ENCODE measurements at regions not wholly inside any gene's neighbourhood (a gene's known extent, or its start where the extent isn't known, plus 50 kb on each side); places are given as distances from the start of the nearest gene placed in this dataset.

DNA sequence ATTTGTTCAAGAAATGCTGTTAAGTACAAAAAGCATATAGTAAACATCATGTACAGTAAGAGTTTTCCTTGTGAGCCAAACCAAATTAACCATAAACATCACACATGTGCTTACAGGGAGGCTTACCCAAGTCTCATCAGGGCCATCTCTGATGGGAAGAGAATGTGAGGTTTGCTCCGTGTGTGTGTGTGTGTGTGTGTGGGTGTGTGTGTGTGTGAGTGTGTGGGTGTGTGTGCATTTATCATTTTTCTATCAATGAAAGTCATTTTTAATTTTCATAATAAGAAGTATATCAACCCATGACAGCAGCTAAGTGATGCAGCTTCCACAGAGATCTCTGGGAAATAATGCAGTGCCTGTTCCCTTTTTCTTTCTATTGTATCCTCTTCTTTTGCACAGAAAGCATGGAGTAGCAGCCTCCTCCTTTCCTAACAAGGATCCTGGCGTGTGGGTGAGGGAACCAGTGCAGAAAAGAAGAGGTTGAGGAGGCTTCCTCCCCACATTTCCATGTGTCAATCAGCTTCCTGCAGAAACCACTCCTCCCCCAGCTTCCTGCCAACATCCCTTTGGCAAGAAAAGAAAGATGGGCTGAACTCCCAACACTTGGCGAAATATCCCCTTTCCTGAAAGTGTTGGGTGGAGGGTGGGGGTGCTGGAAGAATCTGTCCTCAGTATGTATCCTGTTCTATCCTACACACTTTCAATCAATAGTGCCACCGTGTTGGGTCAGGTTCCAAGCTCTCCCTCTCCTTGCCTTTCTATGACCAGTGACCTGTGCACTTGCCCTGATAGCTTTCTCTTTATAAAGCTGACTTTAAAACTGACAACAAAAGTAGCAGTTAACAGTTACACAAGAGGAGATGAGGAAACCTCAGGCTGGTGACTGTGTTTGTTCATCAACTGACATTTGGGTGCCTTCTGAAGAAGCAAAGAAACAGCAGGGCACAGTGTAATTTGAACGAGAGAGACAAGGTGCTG, 251.8 kb upstream of the CITED2 start:
- DNase-seq: no peak

DNA sequence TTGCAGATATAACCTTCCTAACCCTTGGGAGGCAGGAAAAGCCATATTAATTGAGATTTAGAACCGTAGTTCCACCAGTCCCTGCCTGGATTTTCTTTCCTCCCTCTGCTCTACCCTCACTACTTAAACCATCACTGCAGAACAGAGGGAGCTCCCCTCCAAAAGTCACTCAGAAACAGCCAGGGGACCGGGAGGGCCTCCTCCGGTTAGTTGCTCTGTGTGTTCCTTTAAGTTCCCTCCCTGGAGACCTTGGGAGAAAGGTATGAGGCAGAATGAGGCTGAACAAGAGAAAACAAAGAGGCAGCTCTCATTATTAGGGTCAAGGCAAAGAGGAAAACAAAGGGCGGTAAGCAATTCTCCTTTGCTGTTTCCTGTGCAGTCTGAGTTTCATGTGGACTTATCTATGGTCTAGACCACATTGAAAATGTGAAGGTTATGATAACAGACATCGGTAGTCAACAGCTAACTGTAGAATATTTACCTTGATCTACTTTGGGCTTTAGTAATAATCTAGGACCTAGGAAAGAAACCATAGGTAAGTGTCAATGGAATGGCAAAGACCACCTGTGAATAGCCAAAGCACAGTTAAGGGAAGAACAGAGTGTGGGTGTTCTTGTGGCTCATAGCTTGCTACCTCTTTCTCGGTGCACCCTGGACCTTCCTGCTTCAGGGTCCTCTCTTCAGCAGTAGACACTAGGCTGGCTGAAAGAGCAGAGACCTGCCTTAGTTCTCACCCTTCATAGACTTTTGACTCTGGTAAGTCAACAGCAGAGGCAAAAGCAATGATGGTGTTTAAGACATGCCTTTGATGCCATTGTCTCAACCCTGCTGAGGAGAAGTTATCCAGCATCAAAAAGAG, 250.9 kb upstream of the CITED2 start:
- no peak for DNase-seq

DNA sequence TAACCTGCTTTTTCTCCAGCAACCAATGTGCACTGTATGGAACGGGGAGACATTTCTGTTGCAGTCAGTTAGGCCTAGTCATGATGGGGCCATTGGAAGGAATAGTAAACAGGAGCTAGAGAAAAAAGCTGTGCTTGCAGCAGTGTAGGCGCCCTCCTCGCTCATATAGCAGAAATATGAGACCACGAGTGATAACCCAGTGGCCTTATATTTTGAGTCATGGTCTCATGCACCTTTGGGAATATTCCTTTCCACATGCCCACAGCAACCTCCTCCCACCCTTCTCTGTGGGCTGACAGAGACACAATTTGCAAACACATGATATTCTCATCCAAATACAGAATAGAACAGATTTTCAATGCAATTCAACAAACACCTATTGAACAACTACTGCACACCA, 248.9 kb upstream of the CITED2 start:
- no peak for DNase-seq

DNA sequence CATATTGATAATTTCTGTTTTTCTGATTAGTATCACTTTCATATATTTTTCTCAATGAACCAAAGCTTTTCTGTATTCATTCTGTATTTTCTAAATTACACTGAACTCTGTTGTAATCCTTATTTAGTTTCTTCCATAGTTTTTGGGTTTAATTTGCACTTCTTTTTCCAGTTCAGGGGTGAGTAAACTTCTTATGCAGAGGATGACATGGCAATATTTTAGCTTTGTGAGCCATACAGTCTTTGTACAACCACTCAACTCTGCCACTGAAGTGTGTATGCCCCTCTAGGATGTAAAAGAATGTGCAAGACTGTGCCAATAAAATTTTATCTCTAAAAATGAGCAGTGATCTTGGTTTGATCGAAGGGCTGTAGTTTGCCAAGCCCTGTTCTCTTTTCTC, 239.0 kb upstream of the CITED2 start:
- no peak for DNase-seq

DNA sequence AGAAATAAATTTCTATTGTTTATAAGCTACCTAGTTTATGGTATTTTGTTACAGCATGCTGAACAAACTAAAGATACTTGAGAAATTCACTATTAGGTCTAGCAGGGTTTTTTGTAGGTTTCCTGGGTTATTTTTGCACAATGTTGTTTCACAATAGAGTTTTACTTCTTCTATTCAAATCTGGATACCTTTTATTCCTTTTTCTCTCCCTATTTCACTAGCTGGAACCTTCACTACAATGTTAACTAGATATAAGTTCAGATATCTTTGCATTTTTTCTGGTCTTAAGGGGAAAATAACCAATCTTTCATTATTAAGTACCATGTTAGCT, 237.7 kb upstream of the CITED2 start:
- no peak for DNase-seq

DNA sequence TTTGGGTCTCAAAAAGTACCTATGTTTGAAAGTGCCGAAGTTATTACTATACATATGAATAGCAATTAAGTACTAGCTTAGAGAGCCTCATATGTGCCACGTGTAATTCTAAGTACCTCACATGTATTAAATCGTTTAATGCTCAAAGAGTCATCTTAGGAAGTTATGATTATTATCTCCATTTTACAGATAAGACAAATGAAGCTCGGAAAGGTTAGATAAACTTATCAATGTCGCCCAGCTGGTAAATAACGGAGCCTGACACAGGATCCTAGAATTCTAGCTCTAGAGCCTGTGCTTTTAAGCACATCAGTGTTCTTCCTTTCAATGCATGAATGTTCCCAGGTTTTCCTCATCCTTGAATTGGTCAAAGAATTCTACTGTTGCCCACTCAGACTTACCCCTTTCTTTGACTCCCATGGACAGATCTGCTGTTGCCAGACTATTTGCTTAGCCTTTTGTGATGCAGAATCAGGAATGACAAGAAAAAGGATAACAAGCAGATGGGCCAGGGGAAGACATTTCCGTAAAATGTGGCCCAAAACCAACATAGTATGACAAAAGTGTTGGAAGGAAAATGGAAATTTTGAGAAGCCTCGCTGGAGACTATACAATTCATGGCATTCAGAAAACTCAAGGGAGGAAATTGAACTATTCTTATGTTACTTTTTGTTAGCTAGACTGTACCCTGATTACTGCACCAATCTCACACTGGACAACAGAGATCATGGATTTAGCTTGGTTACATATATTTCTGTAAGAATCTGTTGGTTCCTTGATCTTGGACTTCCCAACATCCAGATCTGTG, 237.1 kb upstream of the CITED2 start:
- DNase-seq: no peak

DNA sequence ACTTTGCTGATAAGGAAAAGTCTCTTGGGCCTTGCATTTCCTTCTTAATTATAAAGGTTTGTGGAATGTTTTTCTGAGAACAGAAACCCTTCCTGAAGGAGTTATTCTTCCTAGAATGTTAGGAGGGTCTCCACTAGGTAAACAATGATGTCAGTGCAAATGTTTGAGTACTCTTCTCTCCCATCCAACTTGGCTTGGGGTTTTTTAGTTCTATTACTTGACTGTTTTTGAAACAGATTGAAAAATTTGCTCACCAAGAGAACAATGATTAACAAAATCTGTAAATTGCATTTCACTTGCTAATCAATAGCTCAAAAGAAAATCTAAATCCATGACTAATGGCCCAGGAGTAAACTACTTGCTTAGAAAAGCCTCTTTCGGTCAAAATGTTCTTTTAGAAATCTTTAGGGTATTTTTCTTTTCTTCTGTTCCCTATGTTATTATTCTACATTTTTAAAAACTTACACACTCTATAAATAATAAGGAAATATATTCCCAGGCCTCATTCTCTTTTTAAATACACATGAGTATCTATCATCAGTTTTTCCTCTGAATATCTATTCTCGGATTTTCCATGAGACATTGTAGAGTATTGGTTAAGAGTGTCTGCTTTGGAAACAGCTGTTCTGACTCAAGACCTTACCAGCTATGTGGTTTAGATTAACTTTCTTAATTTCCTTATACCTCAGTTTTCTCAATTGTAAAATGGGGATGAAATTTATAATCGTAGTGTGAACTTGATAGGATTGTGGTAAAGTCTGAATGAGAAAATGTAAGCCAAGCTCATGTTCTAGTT, 234.2 kb upstream of the CITED2 start:
- no peak for DNase-seq

DNA sequence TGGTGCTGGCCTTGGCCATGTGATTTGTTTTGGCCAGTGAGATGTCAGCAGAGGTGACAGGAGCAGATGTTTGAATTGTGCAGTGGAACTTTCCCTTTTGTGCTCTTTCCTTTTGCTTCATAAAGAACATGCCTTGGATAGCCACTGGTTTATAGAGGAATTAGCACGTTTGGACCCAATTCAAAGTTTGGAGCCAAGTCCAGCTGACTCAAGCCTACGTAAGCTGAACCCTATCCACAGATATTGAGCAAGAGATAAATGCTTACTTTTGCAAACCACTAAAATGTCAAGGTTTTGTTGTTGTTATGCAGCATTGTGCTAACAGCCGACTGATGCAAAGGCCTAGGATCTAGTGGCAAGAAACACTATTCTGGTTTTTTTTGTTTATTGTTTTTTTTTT, 230.9 kb upstream of the CITED2 start:
- no peak for DNase-seq

DNA sequence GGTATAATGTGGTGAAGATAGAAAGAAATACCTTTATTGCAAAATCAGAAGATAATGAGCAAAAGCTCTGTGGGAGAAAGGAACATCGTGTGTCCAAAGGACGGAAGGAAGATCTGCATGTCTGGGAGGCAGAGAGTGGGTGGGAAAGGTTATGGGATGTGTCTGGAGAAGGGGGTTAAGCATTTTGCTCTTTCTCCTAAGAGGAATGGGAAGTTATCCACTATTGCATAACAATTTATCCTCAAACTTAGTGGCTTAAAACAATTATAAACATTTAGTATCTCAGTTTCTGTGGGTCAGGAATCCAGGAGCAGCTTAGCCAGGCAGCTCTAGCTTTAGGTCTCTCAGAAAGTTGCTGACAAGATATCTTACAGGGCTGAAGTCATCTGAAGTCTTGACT, 229.1 kb upstream of the CITED2 start:
- DNase-seq: no peak

DNA sequence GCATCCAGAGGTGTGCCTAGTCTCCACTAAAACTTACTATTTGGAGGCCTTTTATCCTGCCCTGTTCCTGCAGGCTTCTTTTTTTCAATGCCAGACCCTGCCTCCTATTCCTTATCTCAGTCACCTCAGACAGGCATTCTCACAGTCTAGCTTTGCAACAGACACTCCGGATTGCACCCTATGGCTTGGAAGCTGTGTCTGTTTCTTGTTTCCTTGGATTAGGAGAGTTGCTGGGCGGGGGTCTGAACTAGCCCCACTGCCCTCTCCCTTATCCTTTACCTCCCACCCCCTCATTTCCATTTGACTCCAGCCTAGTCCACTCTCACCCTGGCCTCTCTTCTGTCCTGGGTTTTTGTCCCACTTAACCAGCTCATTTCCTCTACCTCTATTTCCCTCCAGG, 228.1 kb upstream of the CITED2 start:
- DNase-seq: no peak

DNA sequence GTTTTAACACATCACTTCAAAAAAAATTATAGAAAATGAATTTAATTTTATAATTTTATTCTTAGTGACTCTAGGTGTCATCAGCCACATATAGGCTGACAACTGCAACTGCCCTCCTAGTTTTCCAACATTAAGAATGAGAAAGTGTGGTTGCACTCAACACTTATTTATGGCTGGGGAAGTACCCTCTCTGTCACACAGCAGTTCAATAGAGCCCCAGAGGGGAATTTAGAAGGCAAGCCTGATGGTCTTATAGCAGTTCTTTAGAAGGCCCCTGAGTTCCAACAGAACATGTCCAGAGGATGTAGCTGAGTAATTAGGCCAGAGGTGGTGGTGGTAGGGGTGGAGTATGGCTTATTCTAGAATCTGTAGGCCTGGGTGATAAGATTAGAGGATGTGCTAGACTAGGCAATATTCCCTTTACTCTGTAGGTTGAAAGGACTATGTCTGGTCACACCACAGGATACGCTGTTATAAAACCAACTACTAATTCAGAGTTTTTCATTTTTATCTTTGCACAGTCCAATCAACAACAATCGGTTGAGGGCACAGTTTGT, 226.5 kb upstream of the CITED2 start:
- no peak for DNase-seq

DNA sequence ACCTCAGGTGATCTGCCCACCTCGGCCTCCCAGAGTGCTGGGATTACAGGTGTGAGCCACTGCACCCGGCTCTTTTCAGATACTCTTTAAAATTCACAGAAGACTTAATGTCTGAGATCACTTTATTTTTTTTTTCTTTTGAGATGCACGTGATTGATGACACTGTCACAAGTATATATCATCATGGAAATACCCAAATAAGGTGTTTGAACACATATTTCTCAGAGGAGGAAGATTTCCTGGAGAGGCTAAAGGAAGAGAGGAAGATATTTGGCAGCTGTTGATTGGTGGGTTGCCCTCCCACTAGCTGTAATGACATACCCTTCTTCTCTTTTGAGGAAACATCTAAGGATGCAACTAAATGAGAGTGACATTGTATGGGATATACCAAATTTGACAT, 225.9 kb upstream of the CITED2 start:
- DNase-seq: no peak

DNA sequence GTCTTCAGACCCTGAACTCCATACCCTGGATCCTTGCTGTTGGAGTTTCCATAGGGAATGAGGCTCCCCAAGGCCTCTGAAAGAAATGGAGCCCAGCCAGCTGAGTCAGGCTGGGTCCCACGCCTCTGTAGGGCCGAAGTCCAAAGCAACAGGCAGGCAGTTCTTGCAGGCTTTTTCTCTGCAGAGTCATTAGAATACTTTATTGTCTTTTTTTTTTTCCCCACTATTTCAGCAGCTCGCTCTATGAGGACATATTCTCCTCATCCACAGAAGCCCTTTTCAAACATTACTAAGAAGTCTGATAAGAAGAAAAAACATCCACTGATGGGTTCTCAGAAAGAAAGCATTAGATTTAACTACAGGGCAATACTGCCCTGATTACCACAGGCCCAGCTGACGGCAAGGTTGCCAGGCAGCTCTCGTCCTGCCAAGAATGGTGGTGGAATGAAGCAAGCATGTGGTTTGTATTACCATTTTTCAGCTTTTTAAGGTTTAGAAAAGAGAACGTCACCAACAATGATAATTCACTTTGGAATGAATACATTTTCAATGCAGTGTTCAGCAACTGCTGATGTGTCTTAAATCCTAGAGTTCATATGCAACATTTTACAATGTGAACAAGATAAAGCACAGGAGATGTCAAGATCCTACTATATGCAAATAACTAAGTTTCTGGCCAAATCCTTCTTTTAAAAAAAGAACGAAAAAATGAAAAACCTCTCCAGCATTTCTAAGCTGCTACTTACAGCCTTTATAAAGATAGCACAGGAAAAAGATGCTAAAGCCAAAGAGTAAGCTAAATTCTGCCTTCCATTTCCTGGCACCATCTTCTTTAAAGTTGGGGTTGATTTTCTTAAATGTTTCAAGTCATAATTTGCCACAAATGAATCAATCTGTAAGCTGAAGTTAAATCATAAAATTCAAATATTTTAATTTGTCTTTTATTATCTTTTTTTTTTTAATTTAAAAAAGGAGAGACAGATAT, 223.6 kb upstream of the CITED2 start:
- DNase-seq: no peak

DNA sequence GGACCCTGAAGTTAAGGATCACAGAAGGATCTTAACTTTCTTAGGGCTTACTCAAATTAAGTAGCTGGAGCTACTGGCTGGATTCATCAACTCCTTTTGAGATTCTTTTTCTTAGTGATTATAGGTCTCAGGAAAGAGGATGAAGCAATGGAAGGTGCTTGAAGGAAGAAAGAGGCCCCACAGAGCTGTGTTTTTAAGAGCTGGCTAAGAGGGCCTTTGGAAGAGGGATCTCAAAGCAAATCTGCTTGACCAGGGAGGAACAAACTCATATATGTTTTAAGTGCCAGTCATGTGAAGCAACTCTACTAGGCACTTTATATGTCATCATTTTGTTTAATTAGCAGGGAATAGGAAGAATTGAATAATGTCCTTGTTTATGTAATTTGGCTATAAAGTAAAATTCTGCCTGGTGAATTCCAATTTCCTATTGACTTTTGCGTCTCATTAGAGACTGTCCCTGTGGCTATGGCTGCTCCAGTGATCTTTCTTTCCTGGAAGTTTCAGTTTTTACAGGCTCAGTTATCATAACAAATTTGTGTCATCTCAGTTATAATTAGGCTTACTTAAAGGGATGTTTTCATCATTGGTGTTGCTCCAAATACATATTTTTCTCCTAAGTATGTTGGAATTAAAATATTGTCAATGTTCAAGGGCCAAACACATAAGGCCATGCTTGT, 222.8 kb upstream of the CITED2 start:
- DNase-seq: no peak

DNA sequence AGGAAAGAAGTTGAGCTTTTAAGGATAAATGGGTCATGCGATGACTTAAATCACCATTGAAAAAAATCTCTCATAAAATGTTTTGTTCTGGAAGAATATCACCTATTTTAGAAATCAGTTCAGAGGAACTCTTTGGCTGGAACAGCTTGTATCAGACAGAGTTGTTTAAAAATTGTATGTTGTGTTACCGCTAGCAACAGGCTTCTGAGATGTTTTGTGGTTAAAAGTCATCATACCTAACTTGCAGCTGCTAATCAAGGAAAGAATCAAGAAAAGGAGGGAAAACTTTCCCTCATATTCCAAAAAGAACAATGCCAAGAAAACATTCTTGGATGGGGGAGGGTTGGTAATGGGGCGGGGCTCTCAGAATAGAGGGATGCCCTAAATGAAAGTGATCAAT, 220.7 kb upstream of the CITED2 start:
- DNase-seq: no peak

DNA sequence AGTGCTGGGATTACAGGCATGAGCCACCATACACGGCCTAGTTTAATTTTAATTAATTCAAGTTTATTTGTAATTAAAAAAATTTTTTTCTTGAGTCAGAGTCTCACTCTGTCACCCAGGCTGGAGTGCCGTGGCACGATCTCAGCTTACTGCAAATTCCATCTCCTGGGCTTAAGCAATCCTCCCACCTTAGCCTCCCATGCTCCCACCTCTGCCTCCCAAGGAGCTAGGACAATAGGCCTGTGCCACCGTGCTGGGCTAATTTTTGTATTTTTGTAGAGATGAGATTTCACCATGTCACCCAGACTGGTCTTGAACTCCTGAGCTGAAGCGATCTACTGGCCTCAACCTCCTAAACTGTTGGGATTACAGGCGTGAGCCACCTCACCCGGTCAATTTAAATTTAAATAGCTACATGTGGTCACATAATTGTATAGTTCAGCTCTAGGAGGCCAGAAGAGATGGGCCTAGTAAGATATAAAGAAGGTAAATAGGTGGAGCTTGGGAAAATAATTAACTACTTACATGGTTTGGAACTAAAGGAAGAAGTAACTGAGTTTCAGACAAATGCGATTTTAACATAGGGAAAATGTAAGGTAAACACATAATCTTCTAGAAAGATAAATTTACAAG, 220.0 kb upstream of the CITED2 start:
- no peak for DNase-seq

DNA sequence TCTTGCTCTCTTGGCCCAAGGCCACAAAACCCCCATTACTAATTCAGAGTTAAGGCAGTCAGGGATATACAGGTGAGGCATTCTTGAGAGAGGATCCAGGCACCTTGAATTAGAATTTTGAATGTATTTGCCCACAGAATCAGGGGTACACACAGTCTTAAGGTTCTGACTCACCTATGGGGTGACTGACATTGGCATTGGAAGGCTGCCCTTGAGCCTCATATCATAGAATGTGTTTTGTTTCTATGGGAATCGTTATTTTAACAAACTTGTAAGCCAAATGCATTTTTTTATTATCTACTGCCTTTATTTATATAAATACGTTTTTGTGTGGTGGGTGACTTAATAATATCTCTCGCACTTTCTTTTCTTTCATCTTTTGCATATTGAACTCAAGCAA, 218.6 kb upstream of the CITED2 start:
- no peak for DNase-seq

DNA sequence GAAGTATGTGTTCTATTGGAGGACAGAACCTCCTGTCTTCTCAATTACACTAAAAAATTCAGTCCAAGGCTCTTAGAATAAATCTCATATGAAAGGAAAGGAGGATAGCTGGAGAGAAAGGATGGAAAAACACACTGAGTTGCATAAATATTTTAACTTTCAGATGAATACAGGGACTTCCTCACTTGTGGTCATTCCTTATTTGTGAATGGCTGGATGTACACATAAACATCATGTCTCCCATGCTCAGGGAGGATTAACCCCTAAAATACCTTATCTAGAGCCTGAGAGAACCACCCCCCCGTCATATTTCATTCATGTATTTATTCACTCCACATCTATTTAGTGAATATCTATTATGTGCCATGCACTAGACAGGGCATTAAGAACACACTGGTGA, 217.6 kb upstream of the CITED2 start:
- no peak for DNase-seq

DNA sequence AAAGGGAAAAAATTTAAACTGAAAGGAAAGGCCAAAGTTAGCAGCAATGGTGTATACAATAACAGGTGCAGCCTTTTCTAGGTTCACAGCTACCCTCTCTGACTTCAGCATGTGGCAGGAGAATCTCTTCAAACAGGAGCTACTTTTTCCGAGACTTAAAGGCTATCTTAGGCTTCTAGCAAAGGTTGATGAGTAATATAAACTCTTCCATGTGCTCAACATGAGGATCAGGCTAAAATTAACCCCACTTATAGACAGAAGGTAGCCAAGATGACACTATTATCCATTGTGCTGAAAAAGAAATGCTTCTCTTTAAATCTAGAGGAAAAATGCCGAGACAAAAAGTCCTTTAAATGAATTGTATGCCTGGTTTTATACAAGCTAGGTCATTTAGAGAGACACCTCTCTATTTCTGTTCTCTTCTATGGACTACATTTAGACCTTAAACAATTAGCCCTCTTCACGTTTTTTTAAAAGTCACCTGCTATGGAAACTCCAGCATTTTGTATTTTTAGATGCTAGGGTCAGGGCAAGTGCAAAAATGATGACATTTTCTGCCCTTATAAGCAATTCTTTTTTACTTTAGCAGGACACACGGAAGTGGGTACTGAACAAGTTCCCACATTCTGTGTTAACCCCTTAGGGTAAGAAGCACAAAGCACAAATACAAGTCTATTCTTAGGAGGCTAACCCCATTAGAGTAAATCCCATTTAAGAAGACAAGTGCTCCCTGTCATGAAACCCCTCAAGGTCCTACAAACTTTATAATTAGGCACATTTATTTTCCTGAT, 216.8 kb upstream of the CITED2 start:
- no peak for DNase-seq

Data from NCI-H1436 treated with DMSO at 0.1 percent for 48 hours (cell line).